ENCODE measurements at regions not wholly inside any gene's neighbourhood (a gene's known extent, or its start where the extent isn't known, plus 50 kb on each side); places are given as distances from the start of the nearest gene placed in this dataset.
A peak's percentile ranks its signal among the peaks of the same experiment; 100 is the strongest.

- TF ChIP-seq POLR2AphosphoS5 (IDR thresholded peaks at IDR 0.05), result no peak
- no peak for TF ChIP-seq POLR2A (IDR thresholded peaks at IDR 0.05; ENCODE audit: low read depth)
- no peak for TF ChIP-seq EP300 (IDR thresholded peaks at IDR 0.05)
- TF ChIP-seq CTCF (IDR thresholded peaks at IDR 0.05), result no peak
- H3K27ac ChIP-seq (replicated peaks in 1 of 4), result no peak overlapping the region
- no peaks in the 10 kb centered on the region for H3K4me1 ChIP-seq
- H3K9me3 ChIP-seq, result peaks cover 0 to 17% (median 7%) of the 10 kb centered on the region in 4 donors
- intact Hi-C loops (cut with DNase I), result no loop called here
- H3K27me3 ChIP-seq, result no peaks in the 10 kb centered on the region
- H3K36me3 ChIP-seq, result no peaks in the 10 kb centered on the region
- H3K4me3 ChIP-seq, result no peak overlapping the region
- DNase-seq (ENCODE audit: extremely low spot score), result no peak
- 94% methylated on average over 1 of the region's 1 CpG for WGBS
Measured at GRCh38 chr10:6356280-6356793, 153.6 kb downstream of the PFKFB3 start.

GRCh38 chr10:6361869-6362268 is 159.1 kb downstream of the PFKFB3 start:
- Histone ChIP-seq H3K36me3 (no peaks in the 10 kb centered on the region), H3K9me3 (no peaks in the 10 kb centered on the region), H3K27me3 (no peaks in the 10 kb centered on the region), H3K4me1 (no peaks in the 10 kb centered on the region), H3K4me3 (no peak overlapping the region), H3K27ac (replicated peaks in 1 of 4) (no peak overlapping the region)
- 76% methylated on average over 3 of the region's 3 CpGs for WGBS
- no peak for DNase-seq (ENCODE audit: extremely low spot score)
- intact Hi-C loops (cut with DNase I), result no loop called here
- TF ChIP-seq EP300 (IDR thresholded peaks at IDR 0.05) (no peak), POLR2A (IDR thresholded peaks at IDR 0.05; ENCODE audit: low read depth) (no peak), POLR2AphosphoS5 (IDR thresholded peaks at IDR 0.05) (no peak), CTCF (IDR thresholded peaks at IDR 0.05) (no peak)

GRCh38 chr10:6362879-6363278 is 160.1 kb downstream of the PFKFB3 start:
- Histone ChIP-seq H3K4me3 (no peak overlapping the region), H3K27ac (replicated peaks in 1 of 4) (no peak overlapping the region), H3K36me3 (no peaks in the 10 kb centered on the region), H3K27me3 (no peaks in the 10 kb centered on the region), H3K4me1 (no peaks in the 10 kb centered on the region), H3K9me3 (no peaks in the 10 kb centered on the region)
- intact Hi-C loops (cut with DNase I), result no loop called here
- TF ChIP-seq POLR2A (IDR thresholded peaks at IDR 0.05; ENCODE audit: low read depth) (no peak), EP300 (IDR thresholded peaks at IDR 0.05) (no peak), CTCF (IDR thresholded peaks at IDR 0.05) (no peak), POLR2AphosphoS5 (IDR thresholded peaks at IDR 0.05) (no peak)
- DNase-seq (ENCODE audit: extremely low spot score), result no peak

- Histone ChIP-seq H3K4me1 (no peaks in the 10 kb centered on the region), H3K27ac (replicated peaks in 1 of 4) (no peak overlapping the region), H3K4me3 (no peak overlapping the region), H3K27me3 (no peaks in the 10 kb centered on the region), H3K9me3 (no peaks in the 10 kb centered on the region), H3K36me3 (no peaks in the 10 kb centered on the region)
- TF ChIP-seq EP300 (IDR thresholded peaks at IDR 0.05), result no peak
- no peak for TF ChIP-seq POLR2AphosphoS5 (IDR thresholded peaks at IDR 0.05)
- TF ChIP-seq POLR2A (IDR thresholded peaks at IDR 0.05; ENCODE audit: low read depth), result no peak
- no peak for TF ChIP-seq CTCF (IDR thresholded peaks at IDR 0.05)
- peak; percentile 26 for DNase-seq (ENCODE audit: extremely low spot score)
- WGBS, result 0% methylated on average over 1 of the region's 1 CpG
- intact Hi-C loops (cut with DNase I), result no loop called here
Measured at GRCh38 chr10:6363511-6363910, 160.8 kb downstream of the PFKFB3 start.

GRCh38 chr10:6364283-6364682 is 161.6 kb downstream of the PFKFB3 start:
- Histone ChIP-seq H3K27me3 (no peaks in the 10 kb centered on the region), H3K27ac (replicated peaks in 1 of 4) (no peak overlapping the region), H3K36me3 (no peaks in the 10 kb centered on the region), H3K4me1 (no peaks in the 10 kb centered on the region), H3K4me3 (no peak overlapping the region), H3K9me3 (no peaks in the 10 kb centered on the region)
- WGBS, result 88% methylated on average over 2 of the region's 2 CpGs
- TF ChIP-seq POLR2A (IDR thresholded peaks at IDR 0.05; ENCODE audit: low read depth) (no peak), POLR2AphosphoS5 (IDR thresholded peaks at IDR 0.05) (no peak), EP300 (IDR thresholded peaks at IDR 0.05) (no peak), CTCF (IDR thresholded peaks at IDR 0.05) (no peak)
- peak; percentile 7 for DNase-seq (ENCODE audit: extremely low spot score)
- intact Hi-C loops (cut with DNase I), result no loop called here
